ENCODE measurements at regions not wholly inside any gene's neighbourhood (a gene's known extent, or its start where the extent isn't known, plus 50 kb on each side); places are given as distances from the start of the nearest gene placed in this dataset.
"Not testable (repeated sequence)": the region's sequence is repeated elsewhere in the genome, so short reads cannot be mapped to it uniquely, and the experiment has no call there.

DNA sequence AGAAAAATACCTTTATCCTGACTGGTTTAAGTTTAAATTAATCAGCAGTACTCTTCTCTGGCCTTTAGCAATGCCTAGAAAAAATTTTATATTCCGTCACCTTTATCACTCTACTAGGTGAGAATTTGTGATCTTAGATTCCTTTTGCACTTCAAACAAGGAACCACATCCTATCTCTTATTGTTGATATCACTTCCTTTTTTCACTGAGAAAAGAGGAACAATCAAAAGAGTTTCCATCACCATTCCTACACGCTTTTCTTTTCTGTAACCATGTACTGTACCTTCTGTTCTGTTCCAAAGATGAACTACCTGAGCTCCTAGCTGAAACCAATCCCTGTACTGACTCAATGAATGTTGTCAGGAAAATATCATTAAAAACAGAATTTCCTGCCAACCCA lies 1379.0 kb upstream of the MIR17HG start:
- no peak for DNase-seq (ENCODE audit: low read depth)

GRCh38 chr13:89970353-89970709 lies 1377.2 kb upstream of the MIR17HG start:
- DNase-seq (ENCODE audit: low read depth), result no peak

- DNase-seq (ENCODE audit: low read depth), result no peak
These were observed 1370.3 kb upstream of the MIR17HG start for GRCh38 chr13:89977203-89977602.

- no peak for DNase-seq (ENCODE audit: low read depth)
These were observed 1366.6 kb upstream of the MIR17HG start for GRCh38 chr13:89980896-89981295.

DNA sequence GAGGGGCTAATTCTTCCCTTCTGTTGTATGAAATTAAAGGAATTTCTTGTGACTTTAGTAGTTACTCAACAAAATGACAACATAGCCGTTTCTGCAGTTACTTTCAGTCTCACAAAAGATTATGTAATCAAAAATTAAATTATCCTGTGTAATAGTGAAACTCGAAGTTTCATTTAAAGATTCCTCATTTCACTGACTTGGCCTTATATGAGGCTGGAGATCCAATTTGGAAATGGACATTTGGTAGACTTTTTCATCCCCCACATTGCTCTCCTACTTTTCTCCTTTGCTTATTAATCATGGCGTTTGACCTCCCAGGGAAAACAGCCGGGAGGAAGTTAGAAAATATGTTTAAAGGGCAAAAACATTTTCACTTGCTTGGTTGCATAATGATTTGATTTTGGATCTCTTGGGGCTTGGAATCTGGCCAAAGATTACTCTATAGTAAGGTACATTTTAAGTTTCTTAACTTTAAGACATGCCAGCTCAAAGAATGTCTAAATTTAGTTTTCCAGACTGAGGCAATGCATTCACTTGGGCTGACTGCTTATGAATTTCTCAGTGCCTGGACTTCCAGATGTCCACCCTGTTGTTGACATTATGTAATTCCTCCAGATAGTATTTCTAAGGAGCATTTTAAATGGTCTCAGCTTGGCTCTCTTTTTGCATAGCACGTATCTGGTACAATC lies 1364.9 kb upstream of the MIR17HG start:
- no peak for DNase-seq (ENCODE audit: low read depth)

GRCh38 chr13:89988206-89988605 lies 1359.3 kb upstream of the MIR17HG start:
- DNase-seq (ENCODE audit: low read depth), result no peak

- DNase-seq (ENCODE audit: low read depth), result no peak
These were observed 1343.9 kb upstream of the MIR17HG start for GRCh38 chr13:90003566-90003965.

GRCh38 chr13:90008707-90009149 lies 1338.8 kb upstream of the MIR17HG start:
- DNase-seq (ENCODE audit: low read depth), result no peak

GRCh38 chr13:90014038-90014437 lies 1333.4 kb upstream of the MIR17HG start:
- no peak for DNase-seq (ENCODE audit: low read depth)

DNA sequence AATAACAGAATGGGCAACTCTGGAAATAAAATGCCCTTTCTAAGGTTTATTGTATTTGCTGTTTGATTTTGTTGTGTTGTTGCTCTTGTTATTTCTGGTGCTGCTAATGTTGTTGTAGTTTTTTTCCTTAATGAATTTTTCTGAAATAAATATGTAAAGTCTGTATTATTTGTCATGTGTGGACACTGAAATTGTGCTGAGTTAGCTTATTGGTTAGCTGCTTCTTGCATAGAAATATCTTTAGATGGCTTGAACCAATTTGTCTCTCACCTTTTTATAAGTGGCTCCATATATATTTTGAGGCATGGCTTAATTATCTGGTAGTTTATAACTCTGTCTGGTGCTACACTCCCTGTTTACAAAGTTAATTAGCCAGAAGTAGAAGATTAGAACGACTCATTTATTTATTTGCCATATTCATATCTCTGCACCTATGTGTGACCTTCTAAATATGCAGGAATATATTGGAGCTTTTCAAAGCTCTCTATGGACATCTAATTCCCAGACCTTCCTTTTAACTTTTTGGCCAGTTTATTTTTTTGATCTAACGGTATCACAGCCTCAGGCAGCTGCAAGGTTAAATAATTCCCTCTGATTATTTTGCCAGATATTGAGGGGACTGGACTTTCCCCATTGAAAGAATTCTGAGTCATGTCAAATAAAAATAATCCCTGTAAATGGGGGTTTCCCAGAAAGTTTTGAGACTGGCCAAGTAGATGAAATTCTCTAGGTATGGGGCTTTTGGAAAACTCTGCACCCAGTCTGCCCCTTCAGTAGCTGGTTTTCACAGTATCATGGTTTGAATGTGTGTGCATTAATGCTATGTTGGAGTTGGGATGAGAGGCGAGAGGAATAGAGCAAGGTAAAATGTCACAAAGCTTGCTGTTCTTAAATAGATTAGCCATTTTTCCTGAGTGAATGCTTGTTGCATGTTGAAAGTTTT lies 1331.7 kb upstream of the MIR17HG start:
- DNase-seq (ENCODE audit: low read depth), result no peak

DNA sequence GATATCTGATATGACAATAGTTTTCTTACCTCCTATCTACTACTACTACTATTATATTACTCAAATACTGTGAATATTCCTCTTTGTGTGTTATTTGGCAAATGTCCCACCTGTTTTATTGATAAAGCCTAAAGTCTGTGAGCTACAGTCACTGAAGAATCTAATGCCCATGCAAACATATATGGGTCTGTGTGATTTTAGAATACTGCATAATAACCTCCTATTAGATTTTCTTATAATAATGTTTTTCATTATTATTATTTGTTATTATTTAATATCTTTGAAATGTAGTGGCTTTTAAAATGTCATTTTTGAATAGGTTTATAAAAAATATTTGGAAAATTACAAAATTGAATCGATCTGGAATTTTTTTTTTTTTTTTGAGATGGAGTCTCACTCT lies 1330.8 kb upstream of the MIR17HG start:
- DNase-seq (ENCODE audit: low read depth), result no peak

GRCh38 chr13:90020536-90021070 lies 1326.9 kb upstream of the MIR17HG start:
- no peak for DNase-seq (ENCODE audit: low read depth)

GRCh38 chr13:90027409-90027808 lies 1320.1 kb upstream of the MIR17HG start:
- no peak for DNase-seq (ENCODE audit: low read depth)

DNA sequence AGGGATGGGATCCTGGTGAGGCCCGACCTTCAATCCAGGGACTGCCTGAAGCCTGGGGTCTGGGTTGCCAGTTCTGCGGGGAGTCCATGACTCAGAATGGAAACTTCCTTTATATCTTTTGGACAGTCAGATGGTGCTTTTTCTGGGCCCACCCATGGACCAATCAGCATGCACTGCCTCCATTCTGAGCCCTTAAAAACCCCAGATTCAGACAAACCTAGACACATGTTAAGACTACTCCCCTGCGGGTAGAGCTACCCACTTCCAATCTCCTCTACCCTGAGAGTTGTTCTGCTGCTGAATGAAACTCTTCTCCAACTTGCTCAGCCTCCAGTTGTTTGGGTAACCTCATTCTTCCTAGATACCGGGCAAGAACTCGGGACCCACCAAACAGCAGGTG lies 1315.2 kb upstream of the MIR17HG start:
- DNase-seq (ENCODE audit: low read depth), result no peak

GRCh38 chr13:90032841-90033493 lies 1314.5 kb upstream of the MIR17HG start:
- no peak for DNase-seq (ENCODE audit: low read depth)

- DNase-seq (ENCODE audit: low read depth), result no peak
These were observed 1308.0 kb upstream of the MIR17HG start for GRCh38 chr13:90039516-90039915.

GRCh38 chr13:90047600-90047999 lies 1299.9 kb upstream of the MIR17HG start:
- DNase-seq (ENCODE audit: low read depth), result no peak

GRCh38 chr13:90049989-90050671 lies 1297.4 kb upstream of the MIR17HG start:
- DNase-seq (ENCODE audit: low read depth), result no peak

GRCh38 chr13:90055121-90055520 lies 1292.4 kb upstream of the MIR17HG start:
- DNase-seq (ENCODE audit: low read depth), result no peak

DNA sequence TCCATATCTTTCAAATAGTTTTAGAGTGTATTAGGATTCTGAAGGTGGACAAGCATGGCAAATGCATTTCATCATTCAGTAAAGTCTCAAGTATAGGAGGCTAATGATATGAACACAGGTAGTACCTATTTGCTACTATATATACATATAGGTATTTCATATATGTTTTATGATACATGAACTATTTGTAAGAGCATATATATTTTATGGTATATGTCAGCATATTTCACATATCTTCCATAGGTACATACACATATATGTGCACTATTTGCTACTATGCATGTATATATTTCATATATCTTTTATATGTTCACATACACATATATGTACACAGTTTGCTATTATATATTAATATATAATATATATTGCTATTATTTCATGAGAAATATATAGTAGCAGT lies 1291.7 kb upstream of the MIR17HG start:
- no peak for DNase-seq (ENCODE audit: low read depth)

DNA sequence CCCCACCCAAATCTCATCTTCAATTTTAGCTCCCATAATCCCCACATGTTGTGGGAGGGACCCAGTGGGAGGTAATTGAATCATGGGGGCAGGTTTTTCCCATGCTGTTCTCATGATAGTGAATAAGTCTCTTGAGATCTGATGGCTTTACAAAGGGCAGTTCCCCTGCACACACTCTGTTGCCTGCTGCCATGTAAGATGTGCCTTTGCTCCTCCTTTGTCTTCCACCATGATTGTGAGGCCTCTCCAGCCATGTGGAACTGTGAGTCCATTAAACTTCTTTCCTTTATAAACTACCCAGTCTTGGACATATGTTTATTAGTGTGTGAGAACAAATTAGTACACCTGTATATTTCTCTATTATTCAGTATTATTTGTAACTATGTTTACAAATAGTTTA lies 1283.3 kb upstream of the MIR17HG start:
- not testable (repeated sequence) for DNase-seq (ENCODE audit: low read depth)

- no peak for DNase-seq (ENCODE audit: low read depth)
These were observed 1278.8 kb upstream of the MIR17HG start for GRCh38 chr13:90068658-90069057.

All from stimulated activated CD4-positive, alpha-beta T cell treated with anti-CD3 and anti-CD28 coated beads, Interleukin-2, amount 100 ng/mL, for 4 hours (primary cell).